ENCODE measurements at regions not wholly inside any gene's neighbourhood (a gene's known extent, or its start where the extent isn't known, plus 50 kb on each side); places are given as distances from the start of the nearest gene placed in this dataset.

DNA sequence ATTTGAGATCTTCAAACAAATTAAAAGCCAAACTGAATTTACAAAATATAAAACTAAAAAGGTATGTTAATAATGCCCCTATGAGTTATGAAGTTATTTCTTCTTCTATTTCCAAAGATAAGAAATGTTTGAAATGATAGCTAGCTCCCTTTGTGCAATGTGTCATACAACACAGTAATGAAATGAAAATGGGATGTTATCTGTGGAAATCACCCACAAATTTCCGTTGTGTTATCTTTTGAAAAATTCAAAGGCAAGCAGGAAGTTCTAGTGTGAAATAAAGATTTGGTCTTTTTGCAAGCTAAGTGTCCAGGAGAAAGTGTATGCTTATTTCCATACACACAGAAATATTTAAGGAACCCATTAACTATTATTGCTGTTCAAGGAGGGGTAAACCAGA is 375.3 kb upstream of the PRR16 start:
- no peak overlapping the region for H3K9ac ChIP-seq (ENCODE audit: insufficient read depth, low read length)
- no peaks in the 10 kb centered on the region for H3K4me1 ChIP-seq (ENCODE audit: control insufficient read depth, extremely low read depth, insufficient read depth, low read length)
- H3K4me2 ChIP-seq (ENCODE audit: extremely low read depth, insufficient read depth, low read length): no peak overlapping the region
- no peak overlapping the region for H2AFZ ChIP-seq (ENCODE audit: low read length)
- no peaks in the 10 kb centered on the region for H3K27me3 ChIP-seq (ENCODE audit: control insufficient read depth, insufficient read depth, low read length)
- no peaks in the 10 kb centered on the region for H3K36me3 ChIP-seq (ENCODE audit: control insufficient read depth, insufficient read depth, low read length)
- H3K27ac ChIP-seq (ENCODE audit: insufficient read depth, low read length): no peak overlapping the region
- H3K4me3 ChIP-seq (replicated peaks in 1 of 4; ENCODE audit: control extremely low read depth in 1 of 4, insufficient read depth in 1 of 4, low read depth in 3 of 4, low read length in 4 of 4): no peak overlapping the region
- no peaks in the 10 kb centered on the region for H3K9me3 ChIP-seq (ENCODE audit: control insufficient read depth, insufficient read depth, low read depth, low read length)
- H4K20me1 ChIP-seq (ENCODE audit: control insufficient read depth, extremely low read depth, insufficient read depth, low read length): no peaks in the 10 kb centered on the region
- DNase-seq (ENCODE audit: low read depth in 2 of 2): peak in 1 of 2 donors; percentile 41
- no peak for TF ChIP-seq EZH2 (IDR thresholded peaks at IDR 0.05; ENCODE audit: low read length, missing control alignments)
- TF ChIP-seq, protein P1, sequence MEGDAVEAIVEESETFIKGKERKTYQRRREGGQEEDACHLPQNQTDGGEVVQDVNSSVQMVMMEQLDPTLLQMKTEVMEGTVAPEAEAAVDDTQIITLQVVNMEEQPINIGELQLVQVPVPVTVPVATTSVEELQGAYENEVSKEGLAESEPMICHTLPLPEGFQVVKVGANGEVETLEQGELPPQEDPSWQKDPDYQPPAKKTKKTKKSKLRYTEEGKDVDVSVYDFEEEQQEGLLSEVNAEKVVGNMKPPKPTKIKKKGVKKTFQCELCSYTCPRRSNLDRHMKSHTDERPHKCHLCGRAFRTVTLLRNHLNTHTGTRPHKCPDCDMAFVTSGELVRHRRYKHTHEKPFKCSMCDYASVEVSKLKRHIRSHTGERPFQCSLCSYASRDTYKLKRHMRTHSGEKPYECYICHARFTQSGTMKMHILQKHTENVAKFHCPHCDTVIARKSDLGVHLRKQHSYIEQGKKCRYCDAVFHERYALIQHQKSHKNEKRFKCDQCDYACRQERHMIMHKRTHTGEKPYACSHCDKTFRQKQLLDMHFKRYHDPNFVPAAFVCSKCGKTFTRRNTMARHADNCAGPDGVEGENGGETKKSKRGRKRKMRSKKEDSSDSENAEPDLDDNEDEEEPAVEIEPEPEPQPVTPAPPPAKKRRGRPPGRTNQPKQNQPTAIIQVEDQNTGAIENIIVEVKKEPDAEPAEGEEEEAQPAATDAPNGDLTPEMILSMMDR (conservative IDR thresholded peaks at IDR 0.05 in 1 of 2, IDR thresholded peaks at IDR 0.05 in 1 of 2; ENCODE audit: low read depth in 1 of 2, low read length in 2 of 2): no peak
- no peaks in the 10 kb centered on the region for H3K79me2 ChIP-seq (ENCODE audit: control insufficient read depth, insufficient read depth, low read length)

DNA sequence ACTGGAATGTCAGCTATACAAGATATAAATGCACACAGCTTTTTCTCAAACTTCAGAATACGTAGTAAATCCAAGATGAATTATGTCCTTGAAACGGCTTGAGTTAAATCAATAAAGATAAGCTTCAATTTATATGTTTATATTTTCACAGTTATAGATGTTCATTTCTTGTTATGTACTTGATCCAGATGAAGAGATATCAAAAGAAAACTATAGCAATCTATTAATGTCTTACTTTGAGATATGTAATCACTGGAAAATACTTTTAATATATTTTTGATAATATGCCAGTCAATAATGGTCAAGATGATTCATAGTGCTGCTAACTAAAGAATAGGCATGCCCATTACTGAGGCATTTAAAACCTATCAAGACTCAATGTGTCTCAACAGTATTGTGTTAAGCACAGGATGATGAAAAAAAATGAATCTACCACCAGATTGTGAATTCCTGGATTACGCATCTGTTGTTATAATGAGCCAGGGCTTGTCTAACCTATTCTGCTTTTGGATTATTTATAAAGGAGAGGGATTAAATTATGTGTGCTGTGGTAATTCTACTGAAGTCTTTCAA is 372.6 kb upstream of the PRR16 start:
- Histone ChIP-seq H3K27ac (ENCODE audit: insufficient read depth, low read length) (no peak overlapping the region), H2AFZ (ENCODE audit: low read length) (no peak overlapping the region), H4K20me1 (ENCODE audit: control insufficient read depth, extremely low read depth, insufficient read depth, low read length) (no peaks in the 10 kb centered on the region), H3K9ac (ENCODE audit: insufficient read depth, low read length) (no peak overlapping the region), H3K27me3 (ENCODE audit: control insufficient read depth, insufficient read depth, low read length) (no peaks in the 10 kb centered on the region), H3K79me2 (ENCODE audit: control insufficient read depth, insufficient read depth, low read length) (no peaks in the 10 kb centered on the region), H3K36me3 (ENCODE audit: control insufficient read depth, insufficient read depth, low read length) (no peaks in the 10 kb centered on the region), H3K4me3 (replicated peaks in 1 of 4; ENCODE audit: control extremely low read depth in 1 of 4, insufficient read depth in 1 of 4, low read depth in 3 of 4, low read length in 4 of 4) (no peak overlapping the region), H3K4me1 (ENCODE audit: control insufficient read depth, extremely low read depth, insufficient read depth, low read length) (no peaks in the 10 kb centered on the region), H3K9me3 (ENCODE audit: control insufficient read depth, insufficient read depth, low read depth, low read length) (no peaks in the 10 kb centered on the region), H3K4me2 (ENCODE audit: extremely low read depth, insufficient read depth, low read length) (no peak overlapping the region)
- no peak for DNase-seq (ENCODE audit: low read depth in 2 of 2)
- no peak for TF ChIP-seq EZH2 (IDR thresholded peaks at IDR 0.05; ENCODE audit: low read length, missing control alignments)
- TF ChIP-seq, protein P1 (conservative IDR thresholded peaks at IDR 0.05 in 1 of 2, IDR thresholded peaks at IDR 0.05 in 1 of 2; ENCODE audit: low read depth in 1 of 2, low read length in 2 of 2): no peak

DNA sequence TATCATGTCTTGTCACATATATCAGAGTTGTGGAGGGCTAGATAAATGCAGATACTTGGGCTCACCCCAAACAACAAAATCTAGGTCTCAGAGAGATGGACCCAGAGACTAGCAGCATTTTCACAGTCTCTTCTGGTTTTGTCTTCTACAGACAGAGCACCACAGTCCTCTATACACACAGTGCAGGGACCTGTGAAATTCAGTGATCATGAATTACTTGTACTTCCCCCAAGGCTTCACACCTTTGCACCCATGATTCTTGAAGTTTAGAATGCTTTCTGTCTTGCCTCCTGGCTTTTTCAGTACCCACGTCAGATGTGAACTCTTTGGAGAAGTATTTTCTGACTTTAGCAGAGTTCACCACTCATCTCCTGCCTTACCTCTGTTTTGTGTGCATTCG is 371.5 kb upstream of the PRR16 start:
- Histone ChIP-seq H3K27me3 (ENCODE audit: control insufficient read depth, insufficient read depth, low read length) (no peaks in the 10 kb centered on the region), H4K20me1 (ENCODE audit: control insufficient read depth, extremely low read depth, insufficient read depth, low read length) (no peaks in the 10 kb centered on the region), H3K4me2 (ENCODE audit: extremely low read depth, insufficient read depth, low read length) (no peak overlapping the region), H2AFZ (ENCODE audit: low read length) (no peak overlapping the region), H3K9ac (ENCODE audit: insufficient read depth, low read length) (no peak overlapping the region), H3K79me2 (ENCODE audit: control insufficient read depth, insufficient read depth, low read length) (no peaks in the 10 kb centered on the region), H3K4me3 (replicated peaks in 1 of 4; ENCODE audit: control extremely low read depth in 1 of 4, insufficient read depth in 1 of 4, low read depth in 3 of 4, low read length in 4 of 4) (no peak overlapping the region), H3K4me1 (ENCODE audit: control insufficient read depth, extremely low read depth, insufficient read depth, low read length) (no peaks in the 10 kb centered on the region), H3K27ac (ENCODE audit: insufficient read depth, low read length) (no peak overlapping the region), H3K36me3 (ENCODE audit: control insufficient read depth, insufficient read depth, low read length) (no peaks in the 10 kb centered on the region), H3K9me3 (ENCODE audit: control insufficient read depth, insufficient read depth, low read depth, low read length) (no peaks in the 10 kb centered on the region)
- DNase-seq (ENCODE audit: low read depth in 2 of 2): no peak
- TF ChIP-seq, protein P1 (conservative IDR thresholded peaks at IDR 0.05 in 1 of 2, IDR thresholded peaks at IDR 0.05 in 1 of 2; ENCODE audit: low read depth in 1 of 2, low read length in 2 of 2): no peak
- TF ChIP-seq EZH2 (IDR thresholded peaks at IDR 0.05; ENCODE audit: low read length, missing control alignments): no peak
